ENCODE measurements at regions not wholly inside any gene's neighbourhood (a gene's known extent, or its start where the extent isn't known, plus 50 kb on each side); places are given as distances from the start of the nearest gene placed in this dataset.

- TF ChIP-seq CTCF (conservative IDR thresholded peaks at IDR 0.05 in 1 of 2, IDR thresholded peaks at IDR 0.05 in 1 of 2; ENCODE audit: low read depth in 1 of 2, low read length in 2 of 2) = no peak
- no peak for TF ChIP-seq EZH2 (IDR thresholded peaks at IDR 0.05; ENCODE audit: low read length, missing control alignments)
These were observed 447.3 kb downstream of the TAFA4 start for GRCh38 chr3:68485051-68485450.
